EL (cell line): ENCODE measurements at regions not wholly inside any gene's neighbourhood (a gene's known extent, or its start where the extent isn't known, plus 50 kb on each side); places are given as distances from the start of the nearest gene placed in this dataset.
"Not testable (repeated sequence)": the region's sequence is repeated elsewhere in the genome, so short reads cannot be mapped to it uniquely, and the experiment has no call there.

ENCODE experiments used
- DNase-seq: peaks from one replicate; pipeline ENCODE4 v3.0.0-alpha.2; 2016

DNA sequence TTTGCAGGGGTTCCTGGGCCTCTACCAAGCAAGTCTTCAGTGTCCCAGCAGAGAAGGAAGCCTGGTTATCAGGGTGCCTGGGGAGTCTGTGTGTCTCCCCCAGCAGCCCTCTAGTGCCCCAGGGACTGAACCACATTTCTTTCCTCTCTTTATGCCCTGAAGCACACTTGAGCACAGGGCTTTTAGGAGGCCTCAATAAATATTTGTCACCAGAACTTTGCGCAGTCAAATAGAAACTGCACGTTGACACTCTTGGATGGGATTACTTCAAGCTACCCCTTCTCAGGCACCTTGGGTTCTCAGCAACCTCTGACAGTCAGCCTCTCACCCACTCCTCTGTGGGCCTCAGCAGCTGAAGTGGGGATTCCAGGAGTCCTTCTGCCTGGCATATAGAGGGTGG, 226.6 kb upstream of the HES1 start:
- no peak for DNase-seq

- no peak for DNase-seq
Measured at GRCh38 chr3:193910310-193910709, 225.6 kb upstream of the HES1 start.

DNA sequence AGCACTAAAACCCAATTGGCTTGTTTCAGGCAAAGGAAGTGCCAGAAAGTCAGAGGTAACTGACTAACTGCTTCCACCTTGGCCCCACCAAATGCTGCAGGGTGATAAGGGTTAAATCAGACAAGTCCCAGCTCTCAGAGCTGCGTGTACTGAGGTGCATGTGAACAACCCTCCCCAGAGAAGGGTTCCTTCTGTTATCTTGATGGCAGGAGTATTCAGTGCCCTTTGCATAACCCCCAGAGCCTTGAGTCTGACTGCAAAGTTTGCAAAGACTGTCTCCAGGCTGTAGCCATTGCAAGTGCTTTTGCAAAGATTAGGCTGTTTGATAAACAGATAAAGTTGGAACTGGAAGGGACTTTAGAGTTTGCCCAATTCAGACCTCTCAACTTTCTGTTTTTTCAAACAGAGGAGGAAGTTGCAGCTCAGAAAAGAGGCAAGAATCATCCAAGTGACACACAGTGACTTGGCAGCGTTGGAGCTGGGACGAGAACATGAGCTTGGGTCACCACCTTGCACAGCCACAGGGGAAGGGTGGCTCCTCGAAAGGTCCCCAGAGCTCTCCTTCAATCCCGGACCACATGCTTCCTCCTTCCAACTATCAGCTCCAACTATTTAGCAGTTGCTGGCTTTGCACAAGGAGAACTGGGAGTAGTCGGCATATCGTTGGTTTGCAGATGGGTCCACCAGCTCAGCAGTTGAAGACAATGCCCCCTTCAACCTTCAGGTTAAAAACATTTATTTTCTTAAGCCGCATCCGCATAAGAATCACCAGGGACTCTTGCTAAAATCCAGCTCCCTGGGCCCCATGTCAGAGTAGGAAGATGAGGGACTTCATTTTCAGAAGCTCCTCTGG, 224.8 kb upstream of the HES1 start:
- DNase-seq = no peak

DNA sequence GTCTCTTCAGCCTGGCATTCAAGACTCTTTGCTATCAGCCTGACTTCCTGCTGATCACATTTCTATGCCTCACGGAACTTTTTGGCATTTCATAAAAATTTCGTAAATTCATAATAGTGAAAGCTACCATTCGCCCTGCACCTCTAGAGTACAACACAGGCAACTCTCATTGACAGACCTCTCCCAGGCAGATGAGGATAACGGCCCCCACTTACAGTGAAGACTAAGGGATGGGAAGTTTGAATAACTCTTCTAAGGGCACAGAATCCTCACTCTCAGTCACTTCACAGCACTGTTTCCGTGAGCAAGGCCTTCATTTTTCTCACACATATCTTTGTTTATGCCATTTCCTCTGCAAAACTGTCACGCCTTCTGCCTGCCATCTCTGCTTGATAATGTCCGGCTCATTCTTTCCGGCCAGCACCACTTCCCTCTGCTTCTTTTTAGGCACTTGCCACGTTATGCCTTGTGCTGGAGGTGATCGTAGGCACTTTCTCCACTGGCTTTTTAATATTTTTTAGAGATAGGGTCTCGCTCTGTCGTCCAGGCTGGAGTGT, 224.1 kb upstream of the HES1 start:
- DNase-seq = no peak

- DNase-seq = no peak
Measured at GRCh38 chr3:193912621-193913178, 223.2 kb upstream of the HES1 start.

DNA sequence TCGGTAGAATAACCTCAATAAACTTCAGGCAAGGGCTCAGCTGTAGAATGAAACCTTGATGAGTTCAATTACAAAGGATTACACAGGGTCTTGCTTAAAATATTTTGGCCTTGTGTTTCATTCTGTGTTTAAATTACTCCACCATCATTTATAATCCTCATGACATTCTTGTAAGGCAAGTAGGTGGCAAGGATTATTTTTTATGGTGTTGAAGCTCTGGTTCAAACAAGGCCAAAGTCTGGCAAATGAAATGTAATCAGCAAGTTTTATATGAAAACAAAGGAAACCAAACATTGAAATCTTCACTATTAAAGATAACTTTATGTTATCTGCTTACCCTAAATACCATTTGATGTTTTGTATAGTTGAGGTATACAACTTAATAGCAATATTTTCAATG, 221.3 kb upstream of the HES1 start:
- no peak for DNase-seq

DNA sequence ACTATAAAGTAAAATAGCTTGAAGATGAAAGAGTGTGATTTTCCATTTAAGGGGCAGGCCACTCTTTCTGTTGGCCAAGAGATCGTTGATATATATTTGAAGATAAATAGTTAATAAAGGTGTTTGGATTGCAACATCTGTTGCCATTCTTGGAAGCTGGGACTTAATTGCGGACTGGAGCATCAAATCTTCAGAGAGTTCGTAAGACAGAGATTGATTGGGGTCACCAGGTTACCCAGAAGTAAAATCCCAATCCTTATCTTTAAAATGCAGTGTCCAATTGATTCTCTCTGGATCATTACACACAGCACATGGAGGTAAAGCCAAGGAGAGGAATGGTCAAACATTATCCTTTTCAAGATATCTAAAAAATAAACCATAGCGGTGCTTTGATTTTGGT, 220.8 kb upstream of the HES1 start:
- DNase-seq = no peak

GRCh38 chr3:193915613-193916012, 220.3 kb upstream of the HES1 start:
- no peak for DNase-seq

- DNase-seq = no peak
Measured at GRCh38 chr3:193917158-193917557, 218.8 kb upstream of the HES1 start.

GRCh38 chr3:193921465-193921864, 214.5 kb upstream of the HES1 start:
- DNase-seq = no peak

DNA sequence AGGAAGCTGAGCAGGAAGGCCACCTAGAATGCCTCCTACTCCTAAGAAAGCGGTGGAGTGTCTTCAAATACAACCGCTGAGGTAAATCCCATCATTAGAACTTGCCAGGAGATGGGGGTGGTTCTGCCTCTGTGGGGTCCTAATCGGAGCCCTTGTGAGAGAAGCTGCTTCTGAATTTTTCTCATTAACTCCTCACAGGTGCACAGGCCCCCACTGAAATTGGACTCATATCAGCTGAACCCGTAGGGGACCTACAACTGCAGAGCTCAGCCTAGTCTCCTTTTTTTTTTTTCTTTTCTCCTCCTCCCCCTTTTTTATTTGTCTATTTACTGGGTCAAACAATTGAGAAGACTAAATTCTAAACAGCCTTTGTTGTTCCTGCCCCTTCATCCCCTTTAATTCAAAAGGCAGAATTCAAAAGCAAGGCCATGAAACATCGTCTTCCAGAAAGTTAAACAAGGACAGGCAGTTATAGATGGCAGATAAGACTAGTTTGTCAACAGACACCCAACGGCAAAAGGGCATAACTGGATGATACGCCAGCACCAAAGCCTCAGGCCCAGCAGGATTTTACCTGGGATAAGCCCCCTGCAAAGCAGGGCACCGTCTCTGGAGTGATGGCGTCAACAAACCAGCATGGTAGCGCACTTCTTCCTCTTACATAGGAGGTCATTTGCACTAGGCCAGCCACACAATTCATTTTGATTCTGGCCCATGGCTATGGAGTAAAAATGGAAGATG, 213.7 kb upstream of the HES1 start:
- DNase-seq = no peak

DNA sequence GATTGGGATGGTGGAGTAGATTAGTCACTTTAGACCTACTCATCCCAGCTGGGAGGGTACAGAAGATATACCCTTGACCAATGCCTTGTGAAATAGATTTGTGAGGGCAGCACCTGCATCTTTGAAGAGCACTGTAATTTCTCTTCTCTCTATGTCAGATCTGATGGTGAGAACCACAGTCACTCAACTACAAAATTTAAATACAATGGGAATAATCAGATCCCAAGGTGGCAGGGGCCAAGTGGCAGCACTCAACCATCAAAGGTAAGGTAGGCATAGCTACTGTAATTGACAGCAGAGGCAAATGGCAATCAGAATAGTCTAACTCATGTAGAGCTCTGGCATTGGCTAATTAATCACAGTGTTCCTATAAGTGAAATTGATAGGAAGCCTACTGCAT, 212.0 kb upstream of the HES1 start:
- DNase-seq = not testable (repeated sequence)

DNA sequence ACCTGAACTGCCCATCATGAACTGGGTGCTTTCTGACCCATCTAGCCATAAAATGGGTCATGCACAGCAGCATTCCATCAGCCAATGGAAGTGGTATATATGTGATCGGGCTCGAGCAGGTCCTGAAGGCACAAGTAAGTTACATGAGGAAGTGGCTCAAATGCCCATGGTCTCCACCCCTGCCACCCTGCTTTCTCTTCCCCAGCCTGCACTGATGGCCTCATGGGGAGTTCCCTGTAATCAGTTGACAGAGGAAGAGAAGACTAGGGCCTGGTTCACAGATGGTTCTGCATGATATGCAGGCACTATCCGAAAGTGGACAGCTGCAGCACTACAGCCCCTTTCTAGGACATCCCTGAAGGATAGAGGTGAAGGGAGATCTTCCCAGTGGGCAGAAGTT, 209.9 kb upstream of the HES1 start:
- DNase-seq = not testable (repeated sequence)

GRCh38 chr3:193927413-193928206, 208.3 kb upstream of the HES1 start:
- DNase-seq = not testable (repeated sequence)

DNA sequence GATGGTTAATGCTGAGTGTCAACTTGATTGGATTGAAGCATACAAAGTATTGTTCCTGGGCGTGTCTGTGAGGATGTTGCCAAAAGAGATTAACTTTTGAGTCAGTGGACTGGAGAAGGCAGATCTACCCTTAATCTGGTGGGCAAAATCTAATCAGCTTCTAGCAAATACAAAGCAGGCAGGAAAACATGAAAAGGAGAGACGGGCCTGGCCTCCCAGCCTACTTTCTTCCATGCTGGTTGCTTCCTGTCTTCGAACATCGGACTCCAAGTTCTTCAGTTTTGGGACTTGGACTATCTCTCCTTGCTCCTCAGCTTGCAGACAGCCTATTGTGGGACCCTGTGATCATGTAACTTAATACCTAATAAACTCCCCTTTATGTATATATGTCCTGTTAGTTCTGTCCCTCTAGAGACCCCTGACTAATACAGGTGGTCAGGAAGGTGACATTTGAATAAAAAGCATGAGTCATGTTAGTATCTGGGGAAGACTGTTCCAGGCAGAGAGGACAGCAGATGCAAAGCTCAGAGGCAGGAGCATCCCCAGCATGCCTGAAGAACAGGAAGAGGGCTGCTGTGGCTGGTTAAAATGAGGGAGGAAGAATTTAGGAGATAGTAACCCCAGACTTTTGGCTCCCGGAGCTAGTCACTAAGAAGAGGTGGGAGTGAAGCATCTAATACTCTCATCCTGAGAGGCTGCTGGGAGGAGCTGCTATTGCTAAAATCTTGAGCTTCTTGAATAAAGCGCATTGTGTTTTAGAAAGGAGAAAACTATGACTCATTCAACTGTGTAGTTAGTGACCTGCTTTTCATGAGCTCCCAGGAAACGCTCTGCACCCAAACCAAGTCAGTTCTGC, 207.4 kb upstream of the HES1 start:
- no peak for DNase-seq

GRCh38 chr3:193929373-193929772, 206.6 kb upstream of the HES1 start:
- no peak for DNase-seq

- DNase-seq = no peak
Measured at GRCh38 chr3:193929921-193930646, 205.9 kb upstream of the HES1 start.

DNA sequence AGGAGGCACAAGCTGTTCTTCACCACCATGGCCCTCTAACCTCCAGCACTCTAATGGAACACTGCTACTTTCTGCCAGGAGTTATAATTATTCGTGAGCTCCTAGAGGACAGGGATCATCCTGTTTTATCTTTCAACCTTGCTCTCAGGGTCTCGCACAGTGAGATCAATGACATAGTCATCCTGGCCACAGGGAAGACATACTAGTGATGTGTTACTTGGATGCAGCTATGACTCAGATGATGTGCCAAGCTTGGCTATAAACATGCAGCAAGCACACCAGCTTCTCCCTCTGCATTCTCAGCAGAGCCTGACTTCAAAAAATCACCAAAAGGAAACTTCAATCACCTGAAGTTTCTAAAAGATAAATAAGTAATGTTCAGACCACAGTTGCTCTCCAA, 203.8 kb upstream of the HES1 start:
- DNase-seq = no peak

DNA sequence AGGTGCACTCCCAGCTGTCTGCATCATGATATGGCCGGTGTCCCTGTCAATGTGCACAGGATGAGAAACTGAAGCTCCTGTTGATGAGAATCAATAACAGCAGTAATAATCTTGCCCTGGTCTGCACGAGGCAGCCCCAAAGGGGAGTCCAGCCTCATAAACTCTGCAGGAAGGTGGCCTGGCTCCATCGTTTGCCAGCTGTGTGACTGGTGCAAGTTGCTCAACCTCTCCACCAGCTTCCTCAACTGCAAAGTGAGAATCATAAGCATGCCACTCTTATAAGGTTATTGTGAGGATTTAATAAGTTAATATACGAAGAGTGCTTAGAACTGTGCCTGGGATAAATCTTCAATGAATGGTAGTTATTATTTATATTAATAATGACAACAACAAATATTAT, 203.4 kb upstream of the HES1 start:
- DNase-seq = no peak

DNA sequence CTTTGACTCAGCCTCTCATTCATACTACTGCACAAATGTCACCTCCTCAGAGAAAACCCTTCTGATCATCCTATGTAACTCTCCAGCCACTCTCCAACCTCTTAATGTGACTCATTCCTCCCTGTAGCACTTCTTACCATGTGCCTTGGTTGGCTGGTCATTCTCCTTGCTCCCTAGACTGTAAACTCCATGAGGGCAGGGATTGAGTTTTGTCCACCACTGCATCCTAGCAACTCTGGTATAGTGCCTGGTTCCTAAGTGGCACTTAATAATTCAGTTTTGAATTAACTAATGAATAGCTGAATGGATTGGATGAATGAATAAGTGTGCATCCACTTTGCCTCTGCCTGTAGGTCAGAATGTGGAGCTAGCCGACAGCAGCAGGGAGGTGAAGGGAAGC, 202.5 kb upstream of the HES1 start:
- no peak for DNase-seq

DNA sequence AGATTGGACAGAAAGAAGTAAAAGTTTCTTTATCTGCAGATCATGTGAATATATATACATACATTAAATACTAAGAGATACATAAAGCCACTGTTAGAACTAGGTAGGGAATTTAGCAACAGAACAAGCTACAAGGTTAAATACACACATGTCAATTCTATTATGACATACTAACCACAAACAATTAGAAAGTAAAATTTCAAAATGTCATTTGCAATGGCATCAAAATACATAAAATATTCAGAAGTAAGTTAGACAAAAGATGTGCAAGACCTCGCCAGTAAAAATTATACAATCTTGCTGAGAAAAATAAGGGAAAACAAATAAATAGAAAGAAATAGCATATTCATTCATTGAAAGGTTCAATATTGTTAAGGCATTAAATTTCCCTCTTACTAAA, 200.0 kb upstream of the HES1 start:
- no peak for DNase-seq
